ENCODE measurements at regions not wholly inside any gene's neighbourhood (a gene's known extent, or its start where the extent isn't known, plus 50 kb on each side); places are given as distances from the start of the nearest gene placed in this dataset.

DNA sequence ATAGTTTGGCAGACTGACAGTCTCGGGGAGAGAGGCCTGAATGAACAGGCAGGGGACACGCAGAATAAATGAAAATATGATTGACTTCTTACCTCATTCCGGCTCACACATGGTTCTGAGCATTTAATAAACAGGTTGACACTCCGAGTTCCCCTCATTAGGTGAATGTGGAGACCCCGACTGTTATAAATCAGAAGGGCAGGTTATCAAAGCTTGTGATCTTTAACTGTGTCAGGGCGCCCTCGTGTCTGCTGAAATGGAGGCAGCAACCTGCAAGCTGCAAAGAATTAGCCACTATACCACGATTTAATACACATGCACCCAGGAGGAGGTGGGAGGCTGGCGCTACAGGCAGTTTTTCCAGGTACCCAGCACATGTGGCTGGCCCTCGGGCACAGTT lies 627.5 kb downstream of the MED13L start:
- TF ChIP-seq, protein P1, sequence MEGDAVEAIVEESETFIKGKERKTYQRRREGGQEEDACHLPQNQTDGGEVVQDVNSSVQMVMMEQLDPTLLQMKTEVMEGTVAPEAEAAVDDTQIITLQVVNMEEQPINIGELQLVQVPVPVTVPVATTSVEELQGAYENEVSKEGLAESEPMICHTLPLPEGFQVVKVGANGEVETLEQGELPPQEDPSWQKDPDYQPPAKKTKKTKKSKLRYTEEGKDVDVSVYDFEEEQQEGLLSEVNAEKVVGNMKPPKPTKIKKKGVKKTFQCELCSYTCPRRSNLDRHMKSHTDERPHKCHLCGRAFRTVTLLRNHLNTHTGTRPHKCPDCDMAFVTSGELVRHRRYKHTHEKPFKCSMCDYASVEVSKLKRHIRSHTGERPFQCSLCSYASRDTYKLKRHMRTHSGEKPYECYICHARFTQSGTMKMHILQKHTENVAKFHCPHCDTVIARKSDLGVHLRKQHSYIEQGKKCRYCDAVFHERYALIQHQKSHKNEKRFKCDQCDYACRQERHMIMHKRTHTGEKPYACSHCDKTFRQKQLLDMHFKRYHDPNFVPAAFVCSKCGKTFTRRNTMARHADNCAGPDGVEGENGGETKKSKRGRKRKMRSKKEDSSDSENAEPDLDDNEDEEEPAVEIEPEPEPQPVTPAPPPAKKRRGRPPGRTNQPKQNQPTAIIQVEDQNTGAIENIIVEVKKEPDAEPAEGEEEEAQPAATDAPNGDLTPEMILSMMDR (IDR thresholded peaks at IDR 0.05; ENCODE audit: low read length), result no peak
- TF ChIP-seq EZH2 (IDR thresholded peaks at IDR 0.05; ENCODE audit: borderline replicate concordance, low read length), result no peak

Data from OCI-LY1 (cell line).